SK-N-SH (cell line): ENCODE measurements at regions not wholly inside any gene's neighbourhood (a gene's known extent, or its start where the extent isn't known, plus 50 kb on each side); places are given as distances from the start of the nearest gene placed in this dataset.

Source experiments
- CTCF ChIA-PET: fragments of 300-600, 350-600 bp; formaldehyde crosslinking; extraction: SDS; loops from one replicate; lab custom pipeline; 2021; lab: Yijun Ruan, JAX
- POLR2A ChIA-PET: fragments of 350-600 bp; sonication (Branson Sonifier 250); formaldehyde crosslinking; extraction: SDS; loops from one replicate; lab custom pipeline; 2020; ENCODE audit warnings: antibody characterized with exemption, inconsistent platforms; lab: Yijun Ruan, JAX
- DNase-seq: peaks from one replicate; pipeline ENCODE4 v3.0.0; 2012
- H2AFZ ChIP-seq: fragments of 200-600 bp; sonication (generic); 2 replicates; pipeline ENCODE4 v1.8.1; 2016; ENCODE audit warnings: antibody characterized with exemption, mild to moderate bottlenecking, low read depth
- H3F3A ChIP-seq: fragments of 200-600 bp; sonication (generic); replicated peaks from 2 replicates; pipeline ENCODE3; 2016; ENCODE audit warnings: antibody characterized with exemption, mild to moderate bottlenecking; ENCODE audit not compliant: insufficient read depth
- H3K27ac ChIP-seq, 2 experiments: fragments of 200-500 bp in 1 of 2; fragments of 200-600 bp in 1 of 2; sonication (Bioruptor generic) in 1 of 2; sonication (generic), shearing (Covaris generic) in 1 of 2; 2 replicates each; pipeline versions ENCODE4 v1.5.1 to v1.6.1; 2014 to 2016; ENCODE audit warnings: low read depth in 2 of 2, inconsistent platforms in 1 of 2, low read length in 1 of 2, mild to moderate bottlenecking in 1 of 2, mixed read lengths in 1 of 2
- H3K27me3 ChIP-seq: fragments of 200-600 bp; sonication (generic), shearing (Covaris generic); 2 replicates; pipeline ENCODE4 v1.6.1; 2016; ENCODE audit warnings: mixed run types; ENCODE audit not compliant: insufficient read depth
- H3K36me3 ChIP-seq, 2 experiments: fragments of 200-500 bp in 1 of 2; fragments of 200-600 bp in 1 of 2; sonication (Bioruptor generic) in 1 of 2; sonication (generic) in 1 of 2; replicated peaks in 1 of 2; 2 replicates each; pipeline versions ENCODE3 to v1.5.1; 2014 to 2016; ENCODE audit warnings: low read length in 1 of 2, mild to moderate bottlenecking in 1 of 2; ENCODE audit not compliant: insufficient read depth in 2 of 2, control insufficient read depth in 1 of 2
- H3K4me1 ChIP-seq, 2 experiments: fragments of 200-500 bp in 1 of 2; fragments of 200-600 bp in 1 of 2; sonication (Bioruptor generic) in 1 of 2; sonication (generic), shearing (Covaris generic) in 1 of 2; 2 replicates each; pipeline versions ENCODE4 v1.5.1 to v1.6.1; 2014 to 2016; ENCODE audit warnings: low read depth in 1 of 2, low read length in 1 of 2, mixed run types in 1 of 2; ENCODE audit not compliant: insufficient read depth in 2 of 2, control insufficient read depth in 1 of 2
- H3K4me2 ChIP-seq: fragments of 200-600 bp; sonication (generic), shearing (Covaris generic); 2 replicates; pipeline ENCODE4 v1.6.1; 2017; ENCODE audit warnings: mixed run types
- H3K4me3 ChIP-seq, 2 experiments: fragments of 200-500 bp in 1 of 2; fragments of 200-600 bp in 1 of 2; sonication (Bioruptor generic) in 1 of 2; sonication (generic), shearing (Covaris generic) in 1 of 2; 2 replicates each; pipeline versions ENCODE4 v1.5.1 to v1.8.1; 2014 to 2016; ENCODE audit warnings: low read depth in 2 of 2, inconsistent platforms in 1 of 2, low read length in 1 of 2, mild to moderate bottlenecking in 1 of 2, mixed read lengths in 1 of 2, moderate library complexity in 1 of 2
- H3K79me2 ChIP-seq: fragments of 200-600 bp; sonication (generic); 2 replicates; pipeline ENCODE4 v1.8.1; 2017; ENCODE audit warnings: mild to moderate bottlenecking; ENCODE audit not compliant: insufficient read depth
- H3K9ac ChIP-seq: fragments of 200-600 bp; sonication (generic); 2 replicates; pipeline ENCODE4 v1.6.1; 2017; ENCODE audit warnings: mixed run types
- H3K9me2 ChIP-seq: fragments of 200-600 bp; sonication (generic); 2 replicates; pipeline ENCODE4 v1.6.1; 2017; ENCODE audit warnings: mixed run types
- H3K9me3 ChIP-seq: fragments of 200-600 bp; sonication (generic); 2 replicates; pipeline ENCODE4 v1.6.1; 2017; ENCODE audit warnings: mixed run types, mild to moderate bottlenecking, moderate library complexity
- H4K20me1 ChIP-seq: fragments of 200-600 bp; sonication (generic); 2 replicates; pipeline ENCODE4 v1.6.1; 2017; ENCODE audit warnings: mild to moderate bottlenecking, mixed run types; ENCODE audit not compliant: insufficient read depth
- CHD2 ChIP-seq: fragments of 150-350 bp; IDR thresholded peaks from 2 replicates; pipeline ENCODE4 v1.6.1; 2018; ENCODE audit warnings: low read length; ENCODE audit not compliant: partially characterized antibody
- EZH2phosphoT487 ChIP-seq: fragments of 200-600 bp; sonication (generic); IDR thresholded peaks from 2 replicates; pipeline ENCODE4 v1.6.1; 2017; ENCODE audit warnings: low read depth, mixed run types, mild to moderate bottlenecking, antibody characterized with exemption, moderate library complexity, borderline replicate concordance
- FOSL2 ChIP-seq: IDR thresholded peaks from 2 replicates; pipeline ENCODE4 v1.4.0; 2012; ENCODE audit warnings: low read depth, mild to moderate bottlenecking, moderate library complexity, borderline replicate concordance
- FOXJ3 ChIP-seq: sonication (generic); formaldehyde crosslinking; IDR thresholded peaks from 2 replicates; pipeline ENCODE4 v1.5.1; 2020; ENCODE audit warnings: mild to moderate bottlenecking, missing genetic modification reagents
- JUND ChIP-seq: IDR thresholded peaks from 2 replicates; pipeline ENCODE4 v1.4.0; 2012
- MEF2A ChIP-seq: IDR thresholded peaks from 2 replicates; pipeline ENCODE4 v1.4.0; 2012; ENCODE audit warnings: low read depth, borderline replicate concordance
- POLR2AphosphoS5 ChIP-seq: IDR thresholded peaks from 2 replicates; pipeline ENCODE4 v1.6.1; 2012; ENCODE audit warnings: low read depth, low read length
- RAD21 ChIP-seq: IDR thresholded peaks from 2 replicates; pipeline ENCODE4 v1.6.1; 2012; ENCODE audit warnings: mild to moderate bottlenecking, low read length
- RCOR1 ChIP-seq: fragments of 150-350 bp; IDR thresholded peaks from 2 replicates; pipeline ENCODE4 v1.6.1; 2017; ENCODE audit warnings: antibody characterized with exemption, low read length
- RFX5 ChIP-seq: IDR thresholded peaks from 2 replicates; pipeline ENCODE4 v1.6.1; 2012; ENCODE audit warnings: mild to moderate bottlenecking, improper control_type of control experiment, low read length
- RXRA ChIP-seq: IDR thresholded peaks from 2 replicates; pipeline ENCODE4 v1.4.0; 2012; ENCODE audit warnings: low read depth, mild to moderate bottlenecking, borderline replicate concordance
- SIN3A ChIP-seq: IDR thresholded peaks from 2 replicates; pipeline ENCODE4 v1.6.1; 2012; ENCODE audit warnings: low read depth, mild to moderate bottlenecking, low read length, moderate library complexity, borderline replicate concordance
- TCF12 ChIP-seq: IDR thresholded peaks from 2 replicates; pipeline ENCODE4 v1.4.0; 2012
- WGBS: methylation state at CpG from one replicate; pipeline ENCODE4 v1.1.6; 2017; ENCODE audit warnings: low lambda C conversion rate; 5-methylcytosine and 5-hydroxymethylcytosine counted together
- TF ChIP-seq, protein P1 (sequence below): IDR thresholded peaks from 2 replicates; pipeline ENCODE4 v1.4.0; 2012; ENCODE audit warnings: low read depth
- TF ChIP-seq, protein P2 (sequence below): IDR thresholded peaks from 2 replicates; pipeline ENCODE4 v1.6.1; 2012; ENCODE audit warnings: mild to moderate bottlenecking, low read depth, low read length, moderate library complexity
- TF ChIP-seq, protein P3 (sequence below): IDR thresholded peaks from 2 replicates; pipeline ENCODE4 v1.4.0; 2012; ENCODE audit warnings: low read depth, borderline replicate concordance
- TF ChIP-seq, protein P4 (sequence below): fragments of 150-350 bp; IDR thresholded peaks from 2 replicates; pipeline ENCODE4 v1.6.1; 2017; ENCODE audit warnings: antibody characterized with exemption, low read length, low read depth, borderline replicate concordance
- TF ChIP-seq, protein P5 (sequence below): fragments of 200-600 bp; sonication (generic); IDR thresholded peaks from 2 replicates; pipeline ENCODE4 v1.6.1; 2017; ENCODE audit warnings: antibody characterized with exemption, mild to moderate bottlenecking, moderate library complexity

DNA sequence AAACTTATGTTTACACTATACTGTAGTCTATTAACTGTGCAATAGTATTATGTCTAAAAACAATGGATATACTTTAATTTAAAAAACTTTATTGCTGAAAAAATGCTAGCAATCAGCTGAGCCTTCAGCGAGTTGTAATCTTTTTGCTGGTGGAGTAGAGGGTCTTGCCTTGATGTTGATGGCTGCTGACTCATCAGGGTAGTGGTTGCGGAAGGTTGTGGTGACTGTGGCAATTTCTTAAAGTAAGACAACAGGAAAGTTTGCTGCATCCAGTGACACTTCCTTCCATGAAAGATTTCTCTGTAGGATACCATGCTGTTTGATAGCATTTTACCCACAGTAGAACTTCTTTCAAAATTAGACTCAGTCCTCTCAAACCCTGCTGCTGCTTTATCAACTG lies 234.7 kb upstream of the CSF3R start (continued):
- no peak for TF ChIP-seq RCOR1
- no peak for TF ChIP-seq RXRA

DNA sequence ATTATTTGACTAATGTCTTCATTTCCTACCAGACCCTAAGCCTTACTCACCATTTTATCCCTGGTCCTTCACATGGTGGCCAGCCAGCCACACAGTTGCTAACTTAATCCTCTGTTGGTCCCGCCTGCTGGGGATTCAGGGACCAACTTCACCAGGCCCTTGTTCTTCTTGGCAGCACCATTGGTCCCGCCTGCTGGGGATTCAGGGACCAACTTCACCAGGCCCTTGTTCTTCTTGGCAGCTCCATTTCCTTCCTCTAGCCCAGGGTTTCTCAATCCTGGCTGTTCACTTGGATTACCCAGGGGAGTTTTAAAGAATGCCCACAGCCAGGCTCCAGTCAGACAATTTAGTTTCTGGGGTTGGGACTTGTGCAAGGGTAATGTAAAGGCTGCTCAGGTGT lies 233.1 kb upstream of the CSF3R start:
- Histone ChIP-seq H4K20me1 (no peaks in the 10 kb centered on the region), H3K9ac (no peak overlapping the region), H3F3A (no peaks in the 10 kb centered on the region), H3K27ac (no peak overlapping the region), H3K4me1 (no peaks in the 10 kb centered on the region), H3K36me3 (no peaks in the 10 kb centered on the region), H3K9me2 (no peaks in the 10 kb centered on the region), H2AFZ (no peak overlapping the region), H3K79me2 (no peaks in the 10 kb centered on the region), H3K27me3 (no peaks in the 10 kb centered on the region), H3K9me3 (no peaks in the 10 kb centered on the region), H3K4me2 (no peak overlapping the region), H3K4me3 (no peak overlapping the region)
- POLR2A ChIA-PET, result no interaction called here
- TF ChIP-seq RCOR1 (no peak), JUND (no peak), POLR2AphosphoS5 (no peak), RXRA (no peak), RFX5 (no peak)
- TF ChIP-seq, protein P1, sequence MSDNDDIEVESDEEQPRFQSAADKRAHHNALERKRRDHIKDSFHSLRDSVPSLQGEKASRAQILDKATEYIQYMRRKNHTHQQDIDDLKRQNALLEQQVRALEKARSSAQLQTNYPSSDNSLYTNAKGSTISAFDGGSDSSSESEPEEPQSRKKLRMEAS, result no peak
- CTCF ChIA-PET, result no interaction called here
- WGBS, result 14% methylated on average over 2 of the region's 2 CpGs
- DNase-seq, result no peak

DNA sequence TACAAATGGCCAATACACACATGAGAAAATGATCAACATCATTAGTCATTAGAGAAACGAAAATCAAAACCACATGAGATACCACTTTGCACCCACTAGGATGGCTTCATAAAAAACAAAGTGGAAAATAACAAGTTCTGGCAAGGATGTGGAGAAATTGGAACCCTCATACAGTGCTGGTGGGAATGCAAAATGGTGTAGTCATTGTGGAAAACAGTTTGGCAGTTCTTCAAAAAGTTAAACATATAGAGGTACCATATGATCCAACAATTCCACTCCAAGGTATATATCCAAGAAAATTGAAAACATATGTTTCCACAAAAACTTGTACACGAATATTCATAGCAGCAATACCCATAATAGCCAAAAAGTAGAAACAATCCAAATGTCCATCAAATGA lies 231.6 kb upstream of the CSF3R start:
- Histone ChIP-seq H3K27ac (no peak overlapping the region), H3K9me3 (no peaks in the 10 kb centered on the region), H2AFZ (no peak overlapping the region), H3K36me3 (no peaks in the 10 kb centered on the region), H3K9me2 (no peaks in the 10 kb centered on the region), H3K27me3 (no peaks in the 10 kb centered on the region), H3F3A (no peaks in the 10 kb centered on the region), H3K4me1 (peaks cover 0 to 4% of the 10 kb centered on the region in 2 experiments; a peak in 2 of 4 replicates), H3K79me2 (no peaks in the 10 kb centered on the region), H4K20me1 (no peaks in the 10 kb centered on the region), H3K4me2 (no peak overlapping the region), H3K9ac (no peak overlapping the region), H3K4me3 (no peak overlapping the region)
- DNase-seq, result no peak
- ChIA-PET CTCF (no interaction called here), POLR2A (no interaction called here)
- WGBS, result 4% methylated on average over 2 of the region's 2 CpGs
- TF ChIP-seq, protein P2, sequence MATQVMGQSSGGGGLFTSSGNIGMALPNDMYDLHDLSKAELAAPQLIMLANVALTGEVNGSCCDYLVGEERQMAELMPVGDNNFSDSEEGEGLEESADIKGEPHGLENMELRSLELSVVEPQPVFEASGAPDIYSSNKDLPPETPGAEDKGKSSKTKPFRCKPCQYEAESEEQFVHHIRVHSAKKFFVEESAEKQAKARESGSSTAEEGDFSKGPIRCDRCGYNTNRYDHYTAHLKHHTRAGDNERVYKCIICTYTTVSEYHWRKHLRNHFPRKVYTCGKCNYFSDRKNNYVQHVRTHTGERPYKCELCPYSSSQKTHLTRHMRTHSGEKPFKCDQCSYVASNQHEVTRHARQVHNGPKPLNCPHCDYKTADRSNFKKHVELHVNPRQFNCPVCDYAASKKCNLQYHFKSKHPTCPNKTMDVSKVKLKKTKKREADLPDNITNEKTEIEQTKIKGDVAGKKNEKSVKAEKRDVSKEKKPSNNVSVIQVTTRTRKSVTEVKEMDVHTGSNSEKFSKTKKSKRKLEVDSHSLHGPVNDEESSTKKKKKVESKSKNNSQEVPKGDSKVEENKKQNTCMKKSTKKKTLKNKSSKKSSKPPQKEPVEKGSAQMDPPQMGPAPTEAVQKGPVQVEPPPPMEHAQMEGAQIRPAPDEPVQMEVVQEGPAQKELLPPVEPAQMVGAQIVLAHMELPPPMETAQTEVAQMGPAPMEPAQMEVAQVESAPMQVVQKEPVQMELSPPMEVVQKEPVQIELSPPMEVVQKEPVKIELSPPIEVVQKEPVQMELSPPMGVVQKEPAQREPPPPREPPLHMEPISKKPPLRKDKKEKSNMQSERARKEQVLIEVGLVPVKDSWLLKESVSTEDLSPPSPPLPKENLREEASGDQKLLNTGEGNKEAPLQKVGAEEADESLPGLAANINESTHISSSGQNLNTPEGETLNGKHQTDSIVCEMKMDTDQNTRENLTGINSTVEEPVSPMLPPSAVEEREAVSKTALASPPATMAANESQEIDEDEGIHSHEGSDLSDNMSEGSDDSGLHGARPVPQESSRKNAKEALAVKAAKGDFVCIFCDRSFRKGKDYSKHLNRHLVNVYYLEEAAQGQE, result no peak
- TF ChIP-seq EZH2phosphoT487 (no peak), FOXJ3 (CRISPR knock-in tag) (no peak), SIN3A (no peak), RXRA (no peak), POLR2AphosphoS5 (no peak), FOSL2 (no peak), RAD21 (no peak), CHD2 (no peak), JUND (no peak), RFX5 (no peak), MEF2A (no peak), TCF12 (no peak)
- TF ChIP-seq, protein P3, sequence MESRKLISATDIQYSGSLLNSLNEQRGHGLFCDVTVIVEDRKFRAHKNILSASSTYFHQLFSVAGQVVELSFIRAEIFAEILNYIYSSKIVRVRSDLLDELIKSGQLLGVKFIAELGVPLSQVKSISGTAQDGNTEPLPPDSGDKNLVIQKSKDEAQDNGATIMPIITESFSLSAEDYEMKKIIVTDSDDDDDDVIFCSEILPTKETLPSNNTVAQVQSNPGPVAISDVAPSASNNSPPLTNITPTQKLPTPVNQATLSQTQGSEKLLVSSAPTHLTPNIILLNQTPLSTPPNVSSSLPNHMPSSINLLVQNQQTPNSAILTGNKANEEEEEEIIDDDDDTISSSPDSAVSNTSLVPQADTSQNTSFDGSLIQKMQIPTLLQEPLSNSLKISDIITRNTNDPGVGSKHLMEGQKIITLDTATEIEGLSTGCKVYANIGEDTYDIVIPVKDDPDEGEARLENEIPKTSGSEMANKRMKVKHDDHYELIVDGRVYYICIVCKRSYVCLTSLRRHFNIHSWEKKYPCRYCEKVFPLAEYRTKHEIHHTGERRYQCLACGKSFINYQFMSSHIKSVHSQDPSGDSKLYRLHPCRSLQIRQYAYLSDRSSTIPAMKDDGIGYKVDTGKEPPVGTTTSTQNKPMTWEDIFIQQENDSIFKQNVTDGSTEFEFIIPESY, result no peak
- TF ChIP-seq, protein P4, sequence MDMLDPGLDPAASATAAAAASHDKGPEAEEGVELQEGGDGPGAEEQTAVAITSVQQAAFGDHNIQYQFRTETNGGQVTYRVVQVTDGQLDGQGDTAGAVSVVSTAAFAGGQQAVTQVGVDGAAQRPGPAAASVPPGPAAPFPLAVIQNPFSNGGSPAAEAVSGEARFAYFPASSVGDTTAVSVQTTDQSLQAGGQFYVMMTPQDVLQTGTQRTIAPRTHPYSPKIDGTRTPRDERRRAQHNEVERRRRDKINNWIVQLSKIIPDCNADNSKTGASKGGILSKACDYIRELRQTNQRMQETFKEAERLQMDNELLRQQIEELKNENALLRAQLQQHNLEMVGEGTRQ, result no peak
- TF ChIP-seq, protein P5, sequence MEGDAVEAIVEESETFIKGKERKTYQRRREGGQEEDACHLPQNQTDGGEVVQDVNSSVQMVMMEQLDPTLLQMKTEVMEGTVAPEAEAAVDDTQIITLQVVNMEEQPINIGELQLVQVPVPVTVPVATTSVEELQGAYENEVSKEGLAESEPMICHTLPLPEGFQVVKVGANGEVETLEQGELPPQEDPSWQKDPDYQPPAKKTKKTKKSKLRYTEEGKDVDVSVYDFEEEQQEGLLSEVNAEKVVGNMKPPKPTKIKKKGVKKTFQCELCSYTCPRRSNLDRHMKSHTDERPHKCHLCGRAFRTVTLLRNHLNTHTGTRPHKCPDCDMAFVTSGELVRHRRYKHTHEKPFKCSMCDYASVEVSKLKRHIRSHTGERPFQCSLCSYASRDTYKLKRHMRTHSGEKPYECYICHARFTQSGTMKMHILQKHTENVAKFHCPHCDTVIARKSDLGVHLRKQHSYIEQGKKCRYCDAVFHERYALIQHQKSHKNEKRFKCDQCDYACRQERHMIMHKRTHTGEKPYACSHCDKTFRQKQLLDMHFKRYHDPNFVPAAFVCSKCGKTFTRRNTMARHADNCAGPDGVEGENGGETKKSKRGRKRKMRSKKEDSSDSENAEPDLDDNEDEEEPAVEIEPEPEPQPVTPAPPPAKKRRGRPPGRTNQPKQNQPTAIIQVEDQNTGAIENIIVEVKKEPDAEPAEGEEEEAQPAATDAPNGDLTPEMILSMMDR, result no peak
